ENCODE measurements at regions not wholly inside any gene's neighbourhood (a gene's known extent, or its start where the extent isn't known, plus 50 kb on each side); places are given as distances from the start of the nearest gene placed in this dataset.
A peak's percentile ranks its signal among the peaks of the same experiment; 100 is the strongest.
"Not testable (repeated sequence)": the region's sequence is repeated elsewhere in the genome, so short reads cannot be mapped to it uniquely, and the experiment has no call there.

DNA sequence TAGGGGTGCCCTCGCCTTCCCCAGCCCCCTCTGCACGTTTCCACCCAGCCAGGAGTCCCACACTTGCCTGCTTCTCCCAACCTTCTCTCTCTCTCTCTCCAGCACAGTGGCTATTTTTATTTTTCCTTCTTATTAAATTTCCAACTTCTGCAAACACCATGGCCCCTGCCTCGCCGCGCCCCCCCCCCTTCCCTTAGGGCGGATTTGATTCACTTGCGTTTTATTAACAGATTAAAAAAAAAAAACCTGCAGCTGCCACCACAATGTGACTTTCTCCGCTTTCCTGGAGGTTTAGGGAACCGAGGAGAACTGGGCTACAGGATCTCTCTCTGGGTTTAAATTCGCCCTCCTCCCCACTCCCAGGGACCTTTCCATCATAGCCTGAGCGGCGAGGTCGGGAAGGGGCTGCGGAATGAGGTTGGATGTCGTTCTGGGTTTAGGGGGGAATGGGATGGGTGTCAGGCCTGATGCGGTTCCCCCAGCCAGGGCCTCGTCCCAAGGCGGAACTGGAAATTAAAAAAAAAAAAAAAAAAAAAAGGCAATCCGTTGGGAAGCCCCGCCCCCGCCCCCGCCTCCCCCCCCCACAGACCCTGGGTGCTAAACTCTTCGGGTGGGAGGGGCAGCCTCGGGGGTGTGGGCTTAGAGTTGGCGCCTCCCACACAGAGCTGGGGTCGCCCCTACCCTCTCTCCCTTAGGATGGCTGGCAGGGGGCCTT is 87.3 kb upstream of the ADGRL1 start:
- not testable (repeated sequence) for H3K9me3 Mint-ChIP-seq; ATAC-seq; DNase-seq (ENCODE audit: low spot score in 2 of 2); H3K36me3 Mint-ChIP-seq; H3K27ac Mint-ChIP-seq

DNA sequence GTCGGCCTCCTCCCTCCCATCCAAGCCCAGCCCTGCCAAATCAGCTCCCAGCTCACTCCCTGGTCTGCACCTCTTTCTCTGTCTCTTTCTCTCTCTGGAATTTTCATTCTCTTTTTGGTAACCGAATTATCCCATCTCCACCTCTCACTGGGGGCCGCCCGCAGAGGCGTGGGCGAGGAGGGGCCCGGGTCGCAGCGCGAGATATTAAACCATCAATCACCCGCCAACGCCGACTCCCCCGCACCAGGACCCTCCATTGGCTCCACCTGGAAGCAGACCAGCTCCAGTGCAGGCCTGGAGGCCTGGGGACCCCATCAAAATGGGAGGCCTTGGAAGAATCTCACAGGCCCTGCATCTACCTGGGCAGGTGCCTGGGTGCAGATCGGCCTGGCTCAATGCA is 83.8 kb upstream of the ADGRL1 start:
- not testable (repeated sequence) for ATAC-seq; H3K36me3 Mint-ChIP-seq; H3K27ac Mint-ChIP-seq; H3K9me3 Mint-ChIP-seq; DNase-seq (ENCODE audit: low spot score in 2 of 2)

DNA sequence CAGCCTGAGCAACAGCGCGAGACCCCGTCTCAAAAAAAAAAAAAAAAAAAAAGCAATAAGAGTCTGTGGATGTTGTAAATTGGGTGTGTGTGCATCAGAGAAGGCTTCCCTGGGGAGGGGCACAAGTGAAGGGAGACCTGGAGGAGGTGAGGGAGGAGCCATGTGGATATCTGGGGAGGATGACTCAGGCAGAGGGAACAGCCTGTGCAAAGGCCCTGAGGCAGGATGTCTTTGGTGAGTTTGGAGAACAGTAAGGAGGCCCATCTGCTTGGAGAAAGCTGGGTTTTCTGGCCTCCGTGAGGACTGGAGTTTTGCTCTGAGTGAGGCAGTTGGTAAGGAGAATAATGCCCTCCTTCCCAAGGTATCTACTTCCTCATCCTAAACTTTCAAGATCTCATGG is 81.9 kb upstream of the ADGRL1 start:
- ATAC-seq; H3K27ac Mint-ChIP-seq; DNase-seq (ENCODE audit: low spot score in 2 of 2); H3K36me3 Mint-ChIP-seq; H3K9me3 Mint-ChIP-seq: not testable (repeated sequence)

DNA sequence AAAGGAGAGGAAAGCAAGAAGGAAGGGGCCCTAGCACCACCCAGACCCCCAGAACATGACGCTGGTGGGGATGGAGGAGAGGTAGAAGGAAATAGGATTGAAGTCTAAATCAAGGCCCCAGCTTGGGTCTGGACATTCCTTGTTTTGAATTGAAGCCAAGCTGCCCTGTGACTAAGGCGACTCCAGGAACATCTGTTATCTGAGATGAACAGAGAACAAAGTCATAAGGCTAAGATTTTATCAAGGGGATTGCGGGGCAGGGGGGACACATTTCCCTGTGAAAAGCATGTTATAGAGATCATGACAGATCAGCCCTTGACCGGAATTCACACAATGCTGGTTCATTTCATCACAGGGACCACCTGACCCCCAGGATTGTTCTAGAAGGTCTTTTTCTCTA is 80.6 kb upstream of the ADGRL1 start:
- not testable (repeated sequence) for H3K36me3 Mint-ChIP-seq; DNase-seq (ENCODE audit: low spot score in 2 of 2); H3K27ac Mint-ChIP-seq; H3K9me3 Mint-ChIP-seq; ATAC-seq

DNA sequence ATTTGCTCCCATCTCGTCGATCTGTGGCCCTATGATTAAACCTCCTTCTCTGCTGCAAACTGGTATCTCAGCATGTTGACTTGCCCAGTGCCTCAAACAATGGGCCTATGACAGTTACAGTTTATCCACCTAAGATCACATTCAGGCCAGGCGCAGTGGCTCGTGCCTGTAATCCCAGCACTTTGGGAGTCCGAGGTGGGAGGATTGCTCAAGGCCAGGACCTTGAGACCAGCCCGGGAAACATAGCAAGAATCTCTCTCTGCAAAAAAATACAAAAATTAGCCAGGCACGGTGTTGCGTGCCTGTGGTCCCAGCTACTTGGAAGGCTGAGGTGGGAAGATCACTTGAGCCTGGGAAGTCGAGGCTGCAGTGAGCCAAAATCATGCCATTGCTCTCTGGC is 79.8 kb upstream of the ADGRL1 start:
- H3K9me3 Mint-ChIP-seq; ATAC-seq; H3K27ac Mint-ChIP-seq; H3K36me3 Mint-ChIP-seq; DNase-seq (ENCODE audit: low spot score in 2 of 2): not testable (repeated sequence)

DNA sequence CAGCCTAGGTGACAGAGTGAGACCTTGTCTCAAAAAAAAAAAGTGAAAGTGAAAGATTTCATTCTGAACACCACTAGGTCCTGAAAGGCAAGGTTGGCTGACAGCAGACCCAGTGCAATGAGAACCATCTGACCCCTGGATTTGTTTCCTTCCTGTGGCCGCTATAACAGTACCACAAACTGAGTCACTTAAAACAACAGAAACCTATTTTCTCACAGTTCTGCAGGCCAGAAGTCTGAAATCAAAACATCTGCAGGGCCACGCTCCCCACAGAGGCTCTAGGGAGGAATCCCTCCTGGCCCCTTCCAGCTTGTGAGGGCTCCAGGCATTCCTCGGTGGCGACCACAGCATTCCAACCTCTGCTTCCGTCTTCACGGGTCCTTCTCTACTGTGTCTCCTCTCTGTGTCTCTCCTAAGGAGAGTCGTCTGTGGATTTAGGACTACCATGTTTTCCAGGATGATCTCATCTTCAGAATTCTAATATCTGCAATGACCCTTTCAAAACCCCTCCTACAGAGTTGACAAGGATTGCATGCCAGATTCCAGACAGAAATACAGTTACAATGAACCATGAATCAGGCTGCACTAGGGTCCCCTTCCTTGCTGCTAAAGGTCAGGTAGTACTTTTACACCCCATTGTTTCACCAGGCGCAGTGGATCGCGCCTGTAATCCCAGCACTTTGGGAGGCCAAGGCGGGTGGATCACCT is 78.0 kb upstream of the ADGRL1 start:
- peak overlapping the region in 1 of 2 donors; percentile 61 for H3K27ac Mint-ChIP-seq
- not testable (repeated sequence) for H3K9me3 Mint-ChIP-seq, H3K36me3 Mint-ChIP-seq
- DNase-seq (ENCODE audit: low spot score in 2 of 2) = peak; percentile 34 to 63
- ATAC-seq = peak; percentile 99

DNA sequence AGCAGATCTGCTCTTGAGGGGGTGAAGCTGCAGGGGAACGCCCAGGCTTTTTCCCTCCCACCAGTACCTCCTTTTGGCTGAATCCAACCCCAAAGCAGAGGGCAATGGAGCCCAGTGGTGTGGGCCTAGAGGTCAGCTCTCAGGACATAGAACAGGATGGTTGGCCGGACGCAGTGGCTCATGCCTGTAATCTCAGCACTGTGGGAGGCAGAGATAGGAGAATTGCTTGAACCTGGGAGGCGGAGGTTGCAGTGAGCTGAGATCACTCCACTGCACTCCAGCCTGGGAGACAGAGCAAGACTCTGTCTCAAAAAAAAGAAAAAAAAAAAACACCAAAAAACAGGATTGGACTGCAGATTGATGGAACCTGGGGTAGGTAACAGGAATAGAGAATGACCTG is 73.3 kb upstream of the ADGRL1 start:
- not testable (repeated sequence) for H3K27ac Mint-ChIP-seq; DNase-seq (ENCODE audit: low spot score in 2 of 2); ATAC-seq
- Mint-ChIP-seq H3K36me3 (peaks cover 0 to 11% of the 10 kb centered on the region in 2 donors), H3K9me3 (peaks cover 0 to 14% of the 10 kb centered on the region in 2 donors)

DNA sequence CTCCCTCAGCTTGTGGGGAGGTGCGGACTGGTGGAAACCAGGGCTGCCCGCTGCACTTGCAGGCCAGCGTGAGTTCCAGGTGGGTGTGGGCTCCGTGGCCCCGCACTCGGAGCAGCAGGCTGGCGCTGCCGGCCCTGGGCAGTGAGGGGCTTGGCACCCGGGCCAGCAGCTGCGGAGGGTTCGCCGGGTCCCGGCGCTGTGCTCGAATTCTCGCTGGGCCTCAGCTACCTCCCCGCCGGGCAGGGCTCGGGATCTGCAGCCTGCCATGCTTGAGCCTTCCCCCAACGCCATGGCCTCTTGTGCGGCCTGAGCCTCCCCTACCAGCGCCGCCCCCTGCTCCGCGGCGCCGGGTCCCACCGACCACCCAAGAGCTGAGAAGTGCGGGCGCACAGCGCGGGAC is 71.6 kb upstream of the ADGRL1 start:
- H3K9me3 Mint-ChIP-seq = peaks cover 0 to 19% of the 10 kb centered on the region in 2 donors
- H3K36me3 Mint-ChIP-seq = peaks cover 0 to 18% of the 10 kb centered on the region in 2 donors
- H3K27ac Mint-ChIP-seq = no peak overlapping the region
- ATAC-seq = no peak
- no peak for DNase-seq (ENCODE audit: low spot score in 2 of 2)

DNA sequence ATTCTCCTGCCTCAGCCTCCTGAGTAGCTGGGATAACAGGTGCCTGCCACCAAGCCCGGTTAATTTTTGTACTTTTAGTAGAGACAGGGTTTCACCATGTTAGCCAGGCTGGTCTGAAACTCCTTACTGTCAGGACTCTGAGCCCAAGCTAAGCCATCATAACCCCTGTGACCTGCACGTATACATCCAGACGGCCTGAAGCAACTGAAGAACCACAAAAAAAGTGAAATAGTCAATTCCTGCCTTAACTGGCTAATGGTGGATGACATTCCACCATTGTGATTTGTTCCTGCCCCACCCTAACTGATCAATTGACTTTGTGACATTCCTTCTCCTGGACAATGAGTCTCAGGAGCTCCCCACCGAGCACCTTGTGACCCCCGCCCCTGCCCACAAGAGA is 69.9 kb upstream of the ADGRL1 start:
- H3K9me3 Mint-ChIP-seq = peaks cover 0 to 19% of the 10 kb centered on the region in 2 donors
- ATAC-seq = not testable (repeated sequence)
- peak overlapping the region in 1 of 2 donors; percentile 87 for H3K27ac Mint-ChIP-seq

DNA sequence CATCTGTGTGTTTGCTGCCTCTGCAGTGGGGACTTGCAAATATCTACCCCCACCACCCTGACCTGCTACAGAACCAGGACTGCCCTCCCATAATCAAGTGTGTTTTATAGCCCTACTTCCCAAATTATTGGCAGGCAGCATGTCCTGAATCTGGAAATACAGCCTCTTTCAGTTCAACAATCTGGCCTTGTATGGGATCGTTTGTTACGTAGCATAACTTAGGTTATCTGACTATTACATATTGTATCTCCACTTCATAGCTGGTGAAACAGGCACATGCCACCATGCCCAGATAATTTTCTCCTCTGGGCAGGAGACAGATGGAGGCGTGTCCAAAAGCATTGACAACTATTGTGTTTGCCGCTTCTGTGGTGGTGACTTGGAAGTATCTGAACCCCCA is 66.7 kb upstream of the ADGRL1 start:
- DNase-seq (ENCODE audit: low spot score in 2 of 2) = no peak
- H3K36me3 Mint-ChIP-seq = peaks cover 0 to 18% of the 10 kb centered on the region in 2 donors
- peaks cover 0 to 19% of the 10 kb centered on the region in 2 donors for H3K9me3 Mint-ChIP-seq
- no peak overlapping the region for H3K27ac Mint-ChIP-seq
- no peak for ATAC-seq

More for the DNA sequence above, 69.9 kb upstream of the ADGRL1 start:
- H3K36me3 Mint-ChIP-seq = peaks cover 0 to 18% of the 10 kb centered on the region in 2 donors
- not testable (repeated sequence) for DNase-seq (ENCODE audit: low spot score in 2 of 2)

DNA sequence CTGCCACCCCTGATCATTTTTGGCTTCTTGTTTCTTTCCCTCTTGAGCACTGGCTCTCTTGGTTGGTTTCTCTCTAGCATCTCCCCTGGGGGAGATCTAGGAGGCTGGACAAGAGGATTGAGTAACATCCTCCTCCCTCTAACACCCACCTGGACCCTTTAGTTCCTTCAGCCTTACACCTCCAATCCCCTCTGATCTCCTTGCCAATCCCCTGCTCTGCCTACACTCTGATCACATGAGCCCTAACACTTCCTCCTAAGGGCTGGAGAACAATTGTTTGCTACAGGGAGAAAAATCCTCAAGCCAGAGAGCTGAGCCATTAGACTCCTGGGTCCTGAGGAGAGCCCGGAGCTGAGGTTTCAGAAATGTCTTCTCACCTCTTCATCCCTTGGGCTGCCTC is 65.9 kb upstream of the ADGRL1 start:
- H3K27ac Mint-ChIP-seq = peak overlapping the region in 1 of 2 donors; percentile 42
- peaks cover 0 to 16% of the 10 kb centered on the region in 2 donors for H3K9me3 Mint-ChIP-seq
- peaks cover 0 to 15% of the 10 kb centered on the region in 2 donors for H3K36me3 Mint-ChIP-seq
- DNase-seq (ENCODE audit: low spot score in 2 of 2) = no peak
- no peak for ATAC-seq

DNA sequence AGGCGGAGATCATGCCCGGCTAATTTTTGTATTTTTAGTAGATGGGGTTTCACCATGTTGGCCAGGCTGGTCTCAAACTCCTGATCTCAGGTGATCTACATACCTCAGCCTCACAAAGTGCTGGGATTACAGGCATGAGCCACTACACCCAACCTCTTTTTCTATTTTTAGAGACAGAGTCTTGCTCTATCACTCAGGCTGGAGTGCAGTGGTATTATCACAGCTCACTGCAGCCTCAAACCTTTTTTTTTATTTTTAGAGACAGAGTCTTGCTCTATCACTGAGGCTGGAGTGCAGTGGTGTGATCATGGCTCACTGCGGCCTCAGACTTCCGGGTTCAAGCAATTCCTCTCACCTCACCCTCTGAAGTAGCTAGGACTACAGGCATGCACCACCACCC is 64.6 kb upstream of the ADGRL1 start:
- not testable (repeated sequence) for H3K9me3 Mint-ChIP-seq; DNase-seq (ENCODE audit: low spot score in 2 of 2); H3K36me3 Mint-ChIP-seq

DNA sequence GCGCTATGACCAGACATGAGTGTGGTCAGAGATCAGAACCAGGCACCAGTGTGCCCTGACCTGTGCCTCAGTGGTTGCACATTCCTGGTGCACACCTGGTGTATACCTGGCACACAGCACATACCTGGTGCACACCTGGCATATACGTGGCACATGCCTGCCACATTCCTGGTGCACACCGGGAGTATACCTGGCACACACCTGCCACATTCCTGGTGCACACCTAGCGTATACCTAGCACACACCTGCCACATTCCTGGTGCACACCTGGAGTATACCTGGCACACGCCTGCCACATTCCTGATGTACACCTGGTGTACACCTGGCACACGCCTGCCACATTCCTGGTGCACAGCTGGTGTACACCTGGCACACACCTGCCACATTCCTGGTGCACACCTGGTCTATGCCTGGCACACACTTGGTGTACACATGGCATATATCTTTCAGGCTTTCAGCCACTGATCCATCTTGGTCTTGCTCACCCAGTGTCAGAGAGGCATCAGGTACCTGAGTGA is 61.3 kb upstream of the ADGRL1 start:
- H3K27ac Mint-ChIP-seq = no peak overlapping the region
- H3K9me3 Mint-ChIP-seq = no peaks in the 10 kb centered on the region
- no peak for DNase-seq (ENCODE audit: low spot score in 2 of 2)
- no peak for ATAC-seq
- no peaks in the 10 kb centered on the region for H3K36me3 Mint-ChIP-seq

More for the DNA sequence above, 64.6 kb upstream of the ADGRL1 start:
- H3K27ac Mint-ChIP-seq, ATAC-seq: not testable (repeated sequence)

DNA sequence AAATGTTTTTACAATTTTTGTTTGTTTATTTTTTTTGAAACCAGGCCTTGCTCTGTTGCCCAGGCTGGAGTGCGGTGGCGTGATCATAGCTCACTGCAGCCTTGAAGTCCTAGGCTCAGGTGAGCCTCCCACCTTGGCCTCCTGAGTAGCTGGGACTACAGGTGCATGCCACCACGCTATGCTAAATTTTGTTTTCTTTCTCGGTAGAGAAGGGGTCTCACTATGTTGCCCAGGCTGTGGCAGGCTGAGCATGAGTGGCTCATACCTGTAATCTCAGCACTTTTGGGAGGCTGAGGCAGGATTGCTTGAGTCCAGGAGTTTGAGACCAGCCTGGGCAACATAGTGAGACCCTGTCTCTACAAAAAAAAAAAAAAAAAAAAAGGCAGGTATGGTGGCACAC is 60.2 kb upstream of the ADGRL1 start:
- ATAC-seq; H3K9me3 Mint-ChIP-seq; H3K36me3 Mint-ChIP-seq; H3K27ac Mint-ChIP-seq; DNase-seq (ENCODE audit: low spot score in 2 of 2): not testable (repeated sequence)

DNA sequence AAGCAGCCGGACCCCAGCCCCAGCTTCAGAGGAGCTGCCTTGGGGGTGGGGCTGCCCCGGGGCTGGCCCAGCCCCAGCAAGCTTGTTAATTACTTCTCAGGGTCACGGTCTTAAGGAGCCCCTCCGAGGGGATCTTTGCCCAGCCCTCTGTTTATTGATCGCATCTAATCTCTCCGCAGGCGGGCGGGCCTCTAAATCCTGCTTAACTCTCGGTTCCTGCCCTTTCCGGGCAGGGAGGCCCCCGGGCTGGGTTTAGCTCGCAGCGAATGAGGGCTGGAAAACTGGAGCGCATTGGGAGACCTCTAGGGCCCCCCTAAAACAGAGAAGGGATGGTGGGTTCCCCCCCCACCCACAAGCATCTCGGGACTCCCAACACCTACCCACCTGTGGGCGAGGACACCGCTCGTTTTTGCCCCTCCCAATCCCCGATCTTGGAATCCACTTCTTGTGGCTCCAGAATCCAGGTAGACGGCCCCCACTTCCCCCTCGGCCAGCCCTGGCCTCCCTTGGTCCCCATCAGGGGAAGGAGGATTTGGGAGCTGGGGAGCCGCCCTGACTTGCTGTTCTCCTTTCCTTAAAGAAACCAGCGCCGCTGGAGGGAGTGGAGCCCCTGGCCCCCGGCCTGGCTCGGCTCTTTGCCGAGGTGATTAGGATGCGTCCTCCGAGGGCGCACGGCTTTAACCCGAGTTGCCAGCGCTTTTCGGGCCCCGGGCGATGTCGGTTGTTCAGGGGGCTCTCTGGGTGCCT is 59.5 kb upstream of the ADGRL1 start:
- H3K27ac Mint-ChIP-seq = no peak overlapping the region
- ATAC-seq = no peak
- DNase-seq (ENCODE audit: low spot score in 2 of 2) = no peak
- H3K9me3 Mint-ChIP-seq = no peaks in the 10 kb centered on the region
- H3K36me3 Mint-ChIP-seq = no peaks in the 10 kb centered on the region

DNA sequence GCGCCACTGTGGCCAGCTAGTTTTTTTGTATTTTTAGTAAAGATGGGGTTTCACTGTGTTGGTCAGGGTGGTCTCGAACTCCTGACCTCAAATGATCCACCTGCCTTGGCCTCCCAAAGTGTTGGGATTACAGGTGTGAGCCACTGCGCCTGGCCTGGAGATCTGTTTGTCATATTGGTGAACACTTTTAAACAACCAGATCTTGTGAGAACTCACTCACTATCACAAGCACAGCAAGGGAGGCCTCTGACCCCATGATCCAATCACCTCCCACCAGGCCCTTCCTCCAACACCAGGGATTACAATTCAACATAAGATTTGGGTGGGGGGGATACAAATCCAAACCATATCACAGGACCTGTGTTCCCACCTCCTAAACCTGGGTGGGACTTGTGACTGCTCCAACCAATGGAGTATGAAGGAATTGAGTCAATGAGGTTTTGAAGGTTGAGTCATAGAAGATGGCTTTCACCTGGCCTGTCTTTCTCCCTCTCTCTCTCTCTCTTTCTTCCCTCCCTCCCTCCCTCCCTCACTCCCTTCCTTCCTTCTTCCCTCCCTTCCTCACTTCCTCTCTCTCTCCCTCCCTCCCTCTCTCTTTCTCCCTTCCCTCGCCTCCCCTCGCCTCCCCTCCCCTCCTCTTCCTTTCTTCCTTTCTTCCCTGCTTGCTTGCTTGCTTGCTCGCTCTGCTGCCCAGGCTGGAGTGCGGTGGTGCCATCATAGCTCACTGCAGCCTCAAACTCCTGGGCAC is 50.1 kb upstream of the ADGRL1 start:
- H3K9me3 Mint-ChIP-seq; H3K36me3 Mint-ChIP-seq; DNase-seq (ENCODE audit: low spot score in 2 of 2): not testable (repeated sequence)
- peak overlapping the region in 1 of 2 donors; percentile 86 for H3K27ac Mint-ChIP-seq
- peak in 1 of 2 donors; percentile 96 for ATAC-seq
